Loucy (cell line): ENCODE measurements at regions not wholly inside any gene's neighbourhood (a gene's known extent, or its start where the extent isn't known, plus 50 kb on each side); places are given as distances from the start of the nearest gene placed in this dataset.
A peak's percentile ranks its signal among the peaks of the same experiment; 100 is the strongest.

Experiments used
- H2AFZ ChIP-seq: fragments of 200-600 bp; sonication (generic); 2 replicates; pipeline ENCODE4 v1.6.0; 2016; ENCODE audit warnings: antibody characterized with exemption, mild to moderate bottlenecking, low read length, moderate library complexity
- H3F3A ChIP-seq: fragments of 200-600 bp; 2 replicates; pipeline ENCODE4 v1.6.0; 2016; ENCODE audit warnings: antibody characterized with exemption, low read depth, mild to moderate bottlenecking
- H3K27me3 ChIP-seq: fragments of 200-600 bp; sonication (generic); 2 replicates; pipeline ENCODE4 v1.6.1; 2014; ENCODE audit warnings: low read length, mild to moderate bottlenecking; ENCODE audit not compliant: insufficient read depth, poor library complexity, severe bottlenecking
- H3K36me3 ChIP-seq: fragments of 200-600 bp; sonication (generic); 2 replicates; pipeline ENCODE4 v1.6.1; 2016; ENCODE audit warnings: low read length; ENCODE audit not compliant: insufficient read depth
- H3K4me1 ChIP-seq: fragments of 200-600 bp; sonication (generic); 2 replicates; pipeline ENCODE4 v1.5.1; 2014; ENCODE audit warnings: low read length, mild to moderate bottlenecking; ENCODE audit not compliant: insufficient read depth, poor library complexity, severe bottlenecking
- H3K4me2 ChIP-seq: fragments of 200-600 bp; sonication (generic); 2 replicates; pipeline ENCODE4 v1.6.0; 2014; ENCODE audit warnings: antibody characterized with exemption, low read length, low read depth, mild to moderate bottlenecking; ENCODE audit not compliant: poor library complexity, severe bottlenecking
- H3K4me3 ChIP-seq: fragments of 200-600 bp; sonication (generic); 2 replicates; pipeline ENCODE4 v1.5.1; 2014; ENCODE audit warnings: low read length, mild to moderate bottlenecking, mixed read lengths; ENCODE audit not compliant: poor library complexity, severe bottlenecking
- H3K79me2 ChIP-seq: fragments of 200-600 bp; sonication (generic); 2 replicates; pipeline ENCODE4 v1.6.1; 2014; ENCODE audit warnings: low read length; ENCODE audit not compliant: insufficient read depth
- H3K9ac ChIP-seq: fragments of 200-600 bp; sonication (generic); 2 replicates; pipeline ENCODE4 v1.6.0; 2014; ENCODE audit warnings: mild to moderate bottlenecking, low read depth, low read length, moderate library complexity; ENCODE audit not compliant: poor library complexity, severe bottlenecking
- H3K9me2 ChIP-seq: fragments of 200-600 bp; sonication (generic); replicated peaks from 2 replicates; pipeline ENCODE4 v1.6.1; 2016; ENCODE audit warnings: low read depth, low read length, mixed read lengths
- H3K9me3 ChIP-seq: fragments of 200-600 bp; sonication (generic); 2 replicates; pipeline ENCODE4 v1.6.1; 2014; ENCODE audit warnings: mild to moderate bottlenecking, antibody characterized with exemption, low read length, low read depth; ENCODE audit not compliant: insufficient read depth
- H4K20me1 ChIP-seq: fragments of 200-600 bp; sonication (generic); 2 replicates; pipeline ENCODE4 v1.6.0; 2014; ENCODE audit warnings: antibody characterized with exemption, low read length, mild to moderate bottlenecking; ENCODE audit not compliant: insufficient read depth, poor library complexity, severe bottlenecking
- CTCF ChIP-seq: fragments of 200-600 bp; sonication (generic); conservative IDR thresholded peaks from 2 replicates; pipeline ENCODE4 v1.5.1; 2014; ENCODE audit warnings: mild to moderate bottlenecking, antibody characterized with exemption, low read length
- EZH2phosphoT487 ChIP-seq: fragments of 200-600 bp; IDR thresholded peaks from 2 replicates; pipeline ENCODE4 v1.6.1; 2018; ENCODE audit warnings: antibody characterized with exemption, mild to moderate bottlenecking, moderate library complexity, borderline replicate concordance

GRCh38 chr2:198385856-198386255, 581.5 kb downstream of the PLCL1 start:
- H3K36me3 ChIP-seq: no peaks in the 10 kb centered on the region
- no peaks in the 10 kb centered on the region for H3F3A ChIP-seq
- H3K79me2 ChIP-seq: no peaks in the 10 kb centered on the region
- no peak overlapping the region for H3K9ac ChIP-seq
- H3K4me3 ChIP-seq: no peak overlapping the region
- no peaks in the 10 kb centered on the region for H3K9me2 ChIP-seq
- H3K4me1 ChIP-seq: peaks cover 9% of the 10 kb centered on the region
- H3K4me2 ChIP-seq: no peak overlapping the region
- H3K9me3 ChIP-seq: no peaks in the 10 kb centered on the region
- H2AFZ ChIP-seq: no peak overlapping the region; the same call in 1 of the 2 replicates
- TF ChIP-seq CTCF (no peak), EZH2phosphoT487 (no peak)
- no peaks in the 10 kb centered on the region for H3K27me3 ChIP-seq
- no peaks in the 10 kb centered on the region for H4K20me1 ChIP-seq

DNA sequence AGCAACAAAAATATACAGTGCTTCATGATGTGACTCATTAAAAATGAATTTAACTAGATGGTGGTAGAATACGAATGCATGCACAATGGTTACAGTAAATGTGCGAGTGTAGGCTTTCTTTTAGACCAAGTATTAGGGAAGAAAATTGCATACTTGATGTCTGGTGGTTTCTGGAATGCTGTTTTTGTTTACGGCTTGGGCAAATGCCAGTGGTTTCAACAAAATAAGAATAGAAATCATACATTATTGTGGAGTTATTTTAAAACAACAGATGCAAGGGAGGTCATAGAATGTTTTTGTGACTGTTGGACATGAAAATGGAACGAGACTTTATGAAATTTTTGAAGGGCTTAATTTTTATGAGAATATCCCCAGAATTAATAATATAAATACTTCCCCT, 580.9 kb downstream of the PLCL1 start:
- Histone ChIP-seq H3K27me3 (no peaks in the 10 kb centered on the region), H3K4me2 (no peak overlapping the region), H3K9me3 (no peaks in the 10 kb centered on the region), H3K9ac (no peak overlapping the region), H3K9me2 (no peaks in the 10 kb centered on the region), H2AFZ (no peak overlapping the region), H3K4me3 (no peak overlapping the region), H3K4me1 (peaks cover 9% of the 10 kb centered on the region), H3K36me3 (no peaks in the 10 kb centered on the region), H4K20me1 (no peaks in the 10 kb centered on the region), H3F3A (no peaks in the 10 kb centered on the region), H3K79me2 (no peaks in the 10 kb centered on the region)
- TF ChIP-seq CTCF: no peak
- no peak for TF ChIP-seq EZH2phosphoT487

- Histone ChIP-seq H3K79me2 (no peaks in the 10 kb centered on the region), H3K4me2 (no peak overlapping the region), H3K27me3 (no peaks in the 10 kb centered on the region), H3F3A (no peaks in the 10 kb centered on the region), H3K9ac (no peak overlapping the region), H3K4me1 (peaks cover 9% of the 10 kb centered on the region), H2AFZ (peak overlapping the region; percentile 64; the same call in 1 of the 2 replicates), H3K9me2 (no peaks in the 10 kb centered on the region), H3K36me3 (no peaks in the 10 kb centered on the region), H4K20me1 (no peaks in the 10 kb centered on the region), H3K9me3 (no peaks in the 10 kb centered on the region), H3K4me3 (no peak overlapping the region)
- TF ChIP-seq EZH2phosphoT487 (no peak), CTCF (no peak)
Observed at GRCh38 chr2:198383392-198383791, 579.0 kb downstream of the PLCL1 start.
